ENCODE measurements at regions not wholly inside any gene's neighbourhood (a gene's known extent, or its start where the extent isn't known, plus 50 kb on each side); places are given as distances from the start of the nearest gene placed in this dataset.

DNA sequence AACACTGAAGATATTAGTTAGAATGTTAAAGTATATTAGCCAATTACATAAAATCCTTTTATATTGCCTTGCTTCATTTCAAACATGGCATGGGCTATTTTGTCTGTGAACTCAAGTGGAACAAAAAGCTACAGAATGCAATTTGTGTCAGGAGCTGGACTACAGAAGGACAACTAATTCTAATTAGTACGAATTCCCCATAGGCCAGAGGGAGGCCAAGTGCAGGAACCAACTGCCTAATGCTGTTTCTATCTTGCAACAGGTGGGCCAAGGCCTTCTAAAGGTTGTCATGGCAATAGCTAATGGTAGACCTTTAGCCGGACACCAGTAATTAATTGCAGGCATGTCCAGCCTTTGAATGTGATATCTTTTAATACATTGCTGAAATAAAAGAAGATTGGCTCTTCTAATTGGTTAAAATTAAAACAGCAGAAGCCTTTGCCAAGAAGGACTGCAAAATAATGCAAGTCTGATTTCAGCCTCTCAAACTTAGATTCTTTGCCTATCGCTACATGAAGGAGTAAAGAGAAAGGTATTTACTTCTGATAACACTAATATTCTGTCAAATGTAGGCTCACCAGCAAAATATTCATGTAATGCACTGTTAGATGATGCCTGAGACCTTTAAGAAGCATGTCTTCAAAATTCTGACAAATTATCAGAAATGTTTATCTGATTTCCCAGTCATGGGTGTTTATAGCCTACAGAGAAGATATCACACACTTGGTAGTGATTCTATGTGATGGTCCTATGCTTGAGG, 232.1 kb downstream of the LMO4 start:
- no peak for TF ChIP-seq EZH2 (IDR thresholded peaks at IDR 0.05; ENCODE audit: borderline replicate concordance, low read length)
- no peak for TF ChIP-seq CTCF (conservative IDR thresholded peaks at IDR 0.05 in 1 of 2, IDR thresholded peaks at IDR 0.05 in 1 of 2; ENCODE audit: extremely low read depth in 1 of 2, insufficient read depth in 1 of 2, low read depth in 1 of 2, low read length in 2 of 2)
